Psoas muscle (tissue), 7 donors: ENCODE measurements at regions not wholly inside any gene's neighbourhood (a gene's known extent, or its start where the extent isn't known, plus 50 kb on each side); places are given as distances from the start of the nearest gene placed in this dataset.

ENCODE experiments used
- ATAC-seq, 4 donors: fragments of 200-7000 bp; cut with Tn5 transposase; one replicate each; pipeline ENCODE4 v1.9.1; 2020; ENCODE audit warnings: moderate library complexity in 3 of 4, mild to moderate bottlenecking in 2 of 4
- DNase-seq, 2 donors: peaks; one replicate each; pipeline ENCODE4 v3.0.0-alpha.2; 2020
- H3K27ac ChIP-seq: fragments of 200-600 bp; one replicate; pipeline ENCODE4 v1.8.0; 2022
- H3K27me3 ChIP-seq, 3 donors: fragments of 200-600 bp in 1 of 3; one replicate each; pipeline versions ENCODE4 v1.6.1 to v1.8.0; 2013 to 2022; ENCODE audit warnings: low read length in 2 of 3, mild to moderate bottlenecking in 2 of 3, moderate library complexity in 1 of 3; ENCODE audit not compliant: insufficient read depth in 3 of 3
- H3K36me3 ChIP-seq, 2 donors: fragments of 200-600 bp in 1 of 2; one replicate each; pipeline versions ENCODE4 v1.6.1 to v1.8.0; 2013 to 2022; ENCODE audit warnings: low read depth in 1 of 2, mild to moderate bottlenecking in 1 of 2, moderate library complexity in 1 of 2; ENCODE audit not compliant: insufficient read depth in 1 of 2
- H3K4me1 ChIP-seq: fragments of 200-600 bp; one replicate; pipeline ENCODE4 v1.8.0; 2022
- H3K4me3 ChIP-seq: fragments of 200-600 bp; one replicate; pipeline ENCODE4 v1.8.0; 2022; ENCODE audit warnings: mild to moderate bottlenecking
- H3K9me3 ChIP-seq: fragments of 200-600 bp; one replicate; pipeline ENCODE4 v1.8.0; 2022
- WGBS, 3 donors: extraction: QIAGEN DNeasy Blood & Tissue Kit; methylation state at CpG; one replicate each; pipeline versions ENCODE4 v1.1.6 to v1.1.7; 2013; 5-methylcytosine and 5-hydroxymethylcytosine counted together
- intact Hi-C, 2 donors: fragments of 100-400 bp; cut with DNase I; formaldehyde crosslinking; loops; one replicate each; pipeline versions ENCODE4 v1.11.0 to v1.14.2; 2022
- TF ChIP-seq, protein P1 (sequence below): fragments of 200-600 bp; IDR thresholded peaks from one replicate; pipeline ENCODE4 v1.8.0; 2022; ENCODE audit warnings: antibody characterized with exemption
- donor health status: healthy with polysubstance abuse.
- donor health status: DM: no; HTN: no; CAD: no; lungs with moderate emphysema.
- donor health status: Bipolar disorder and iron deficiency.
- donor health status: healthy.
- donor health status: DM: yes; HTN: yes; CAD: no.
- donor health status: DM: no; HTN: no; CAD: no.
- donor health status: DM: yes; HTN: yes; CAD: no.

DNA sequence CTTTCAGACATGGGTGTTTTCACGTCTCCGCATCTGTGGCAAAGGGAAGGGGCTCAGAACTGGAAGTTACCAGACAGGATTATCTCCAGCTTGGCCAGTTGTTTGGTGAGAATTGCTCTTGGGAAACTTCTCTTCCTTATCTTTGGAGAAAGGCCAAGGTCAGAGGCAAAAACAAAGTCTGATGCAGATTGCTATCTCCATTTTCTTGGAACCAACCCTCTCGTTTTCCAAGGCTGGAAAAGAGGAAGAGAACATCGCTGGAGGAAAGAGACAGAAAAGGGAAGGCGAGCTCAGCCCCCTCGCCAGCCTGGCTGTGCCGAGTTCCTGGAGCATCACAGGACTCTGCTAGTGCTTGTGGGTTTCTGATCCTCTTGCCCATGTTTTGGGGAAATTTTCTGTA, 396.8 kb upstream of the SHH start:
- ATAC-seq (no peak), DNase-seq (no peak)
- TF ChIP-seq, protein P1, sequence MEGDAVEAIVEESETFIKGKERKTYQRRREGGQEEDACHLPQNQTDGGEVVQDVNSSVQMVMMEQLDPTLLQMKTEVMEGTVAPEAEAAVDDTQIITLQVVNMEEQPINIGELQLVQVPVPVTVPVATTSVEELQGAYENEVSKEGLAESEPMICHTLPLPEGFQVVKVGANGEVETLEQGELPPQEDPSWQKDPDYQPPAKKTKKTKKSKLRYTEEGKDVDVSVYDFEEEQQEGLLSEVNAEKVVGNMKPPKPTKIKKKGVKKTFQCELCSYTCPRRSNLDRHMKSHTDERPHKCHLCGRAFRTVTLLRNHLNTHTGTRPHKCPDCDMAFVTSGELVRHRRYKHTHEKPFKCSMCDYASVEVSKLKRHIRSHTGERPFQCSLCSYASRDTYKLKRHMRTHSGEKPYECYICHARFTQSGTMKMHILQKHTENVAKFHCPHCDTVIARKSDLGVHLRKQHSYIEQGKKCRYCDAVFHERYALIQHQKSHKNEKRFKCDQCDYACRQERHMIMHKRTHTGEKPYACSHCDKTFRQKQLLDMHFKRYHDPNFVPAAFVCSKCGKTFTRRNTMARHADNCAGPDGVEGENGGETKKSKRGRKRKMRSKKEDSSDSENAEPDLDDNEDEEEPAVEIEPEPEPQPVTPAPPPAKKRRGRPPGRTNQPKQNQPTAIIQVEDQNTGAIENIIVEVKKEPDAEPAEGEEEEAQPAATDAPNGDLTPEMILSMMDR = no peak
- Histone ChIP-seq H3K9me3 (no peaks in the 10 kb centered on the region), H3K27me3 (no peaks in the 10 kb centered on the region), H3K4me3 (no peak overlapping the region), H3K4me1 (no peaks in the 10 kb centered on the region), H3K27ac (no peak overlapping the region), H3K36me3 (no peaks in the 10 kb centered on the region)
- 67 to 72% (median 71%) methylated on average over 7 of the region's 7 CpGs for WGBS, 3 donors
- intact Hi-C loops = no loop called here

DNA sequence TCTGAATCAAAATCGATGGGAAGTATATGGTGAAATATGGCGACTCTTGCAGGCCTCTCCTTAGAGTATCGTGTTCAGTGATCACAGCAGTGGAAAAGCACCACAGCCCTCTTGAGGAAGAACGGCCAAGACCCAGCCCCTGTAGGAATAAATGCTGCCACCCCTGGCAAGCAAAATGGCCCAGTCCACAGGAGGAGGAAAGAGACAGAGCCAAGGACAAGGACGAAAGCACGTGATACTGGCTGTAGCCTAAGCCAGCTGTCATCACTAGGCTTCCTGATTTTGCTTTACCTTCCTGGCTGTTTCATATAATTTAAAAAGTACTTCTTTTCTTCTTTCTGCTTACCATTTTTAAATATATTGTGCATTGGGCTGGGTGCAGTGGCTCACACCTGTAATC, 395.0 kb upstream of the SHH start:
- H3K27me3 ChIP-seq = no peaks in the 10 kb centered on the region
- no peak for DNase-seq
- H3K9me3 ChIP-seq = no peaks in the 10 kb centered on the region
- TF ChIP-seq, protein P1 = no peak
- 69 to 76% (median 72%) methylated on average over 6 of the region's 6 CpGs for WGBS, 3 donors
- ATAC-seq = no peak
- intact Hi-C loops = no loop called here
- no peaks in the 10 kb centered on the region for H3K36me3 ChIP-seq
- H3K4me3 ChIP-seq = no peak overlapping the region
- H3K4me1 ChIP-seq = no peaks in the 10 kb centered on the region
- no peak overlapping the region for H3K27ac ChIP-seq

DNA sequence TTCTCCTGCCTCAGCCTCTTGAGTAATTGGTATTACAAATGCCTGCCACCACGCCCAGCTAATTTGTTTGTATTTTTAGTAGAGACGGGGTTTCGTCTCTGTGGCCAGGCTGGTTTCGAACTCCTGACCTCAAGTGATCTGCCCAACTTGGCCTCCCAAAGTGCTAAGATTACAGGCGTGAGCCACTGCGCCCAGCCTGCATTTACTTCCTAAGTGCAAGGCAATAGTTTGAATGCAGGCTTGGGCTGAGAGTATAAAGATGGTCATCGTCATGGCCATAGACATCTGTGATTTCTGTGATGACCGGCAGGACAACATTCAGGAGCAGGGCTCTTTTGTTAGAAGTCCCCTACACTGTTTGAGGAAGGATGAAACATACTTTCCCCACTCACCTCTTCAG, 393.9 kb upstream of the SHH start:
- ATAC-seq = no peak
- no peaks in the 10 kb centered on the region for H3K36me3 ChIP-seq
- intact Hi-C loops = no loop called here
- H3K4me1 ChIP-seq = no peaks in the 10 kb centered on the region
- no peaks in the 10 kb centered on the region for H3K9me3 ChIP-seq
- no peaks in the 10 kb centered on the region for H3K27me3 ChIP-seq
- TF ChIP-seq, protein P1 = no peak
- no peak overlapping the region for H3K27ac ChIP-seq
- no peak for DNase-seq
- H3K4me3 ChIP-seq = no peak overlapping the region
- WGBS, 3 donors = 85 to 89% (median 86%) methylated on average over 8 of the region's 8 CpGs

DNA sequence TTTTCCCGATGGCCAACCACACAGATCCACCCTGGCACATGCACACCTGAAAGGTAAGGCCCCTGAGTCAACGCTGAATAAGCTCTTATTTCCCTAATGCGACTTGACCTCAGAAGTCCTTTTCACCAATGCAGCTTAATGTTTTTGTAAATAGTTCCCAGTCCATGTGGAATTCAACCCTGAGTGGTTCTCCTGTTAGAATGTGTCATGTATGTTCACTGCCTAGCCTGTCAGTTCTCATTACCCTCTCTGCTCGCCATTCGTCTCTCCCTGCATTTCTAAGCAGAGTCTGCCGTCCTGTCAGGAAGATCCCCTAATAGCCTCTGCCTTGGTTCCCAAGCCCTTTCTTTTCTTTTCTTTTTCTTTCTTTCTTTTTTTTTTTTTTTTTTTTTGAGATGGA, 392.6 kb upstream of the SHH start:
- ATAC-seq (no peak), DNase-seq (no peak)
- intact Hi-C loops = no loop called here
- H3K36me3 ChIP-seq = no peaks in the 10 kb centered on the region
- H3K4me1 ChIP-seq = no peaks in the 10 kb centered on the region
- WGBS, 3 donors = 88 to 93% (median 89%) methylated on average over 6 of the region's 6 CpGs
- TF ChIP-seq, protein P1 = no peak
- H3K27ac ChIP-seq = no peak overlapping the region
- H3K4me3 ChIP-seq = no peak overlapping the region
- no peaks in the 10 kb centered on the region for H3K9me3 ChIP-seq
- H3K27me3 ChIP-seq = no peaks in the 10 kb centered on the region

DNA sequence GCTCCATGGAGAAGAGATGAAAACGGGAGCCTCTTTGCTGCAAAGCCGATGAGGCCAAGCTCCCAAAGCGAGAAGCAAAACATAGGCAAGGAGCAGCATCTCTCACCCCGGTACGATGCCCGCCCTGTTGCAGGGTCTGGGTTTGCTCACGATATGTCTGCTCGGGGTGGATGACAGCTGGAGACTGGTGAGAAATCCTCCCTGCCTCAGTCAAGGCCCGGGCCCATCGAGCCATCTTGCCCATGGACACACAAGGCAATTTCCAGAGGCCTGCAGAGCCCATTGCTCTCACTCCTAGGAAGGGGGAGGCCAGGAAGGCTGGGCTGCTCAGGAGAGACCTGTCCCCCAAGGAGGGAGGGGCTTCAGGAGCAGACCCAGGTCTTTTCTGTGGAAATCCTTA, 391.7 kb upstream of the SHH start:
- Histone ChIP-seq H3K36me3 (no peaks in the 10 kb centered on the region), H3K27me3 (no peaks in the 10 kb centered on the region), H3K27ac (no peak overlapping the region), H3K4me3 (no peak overlapping the region), H3K4me1 (no peaks in the 10 kb centered on the region), H3K9me3 (no peaks in the 10 kb centered on the region)
- intact Hi-C loops = no loop called here
- ATAC-seq = no peak
- WGBS, 3 donors = 88 to 95% (median 91%) methylated on average over 10 of the region's 10 CpGs
- TF ChIP-seq, protein P1 = no peak
- no peak for DNase-seq
